ENCODE measurements at regions not wholly inside any gene's neighbourhood (a gene's known extent, or its start where the extent isn't known, plus 50 kb on each side); places are given as distances from the start of the nearest gene placed in this dataset.

DNA sequence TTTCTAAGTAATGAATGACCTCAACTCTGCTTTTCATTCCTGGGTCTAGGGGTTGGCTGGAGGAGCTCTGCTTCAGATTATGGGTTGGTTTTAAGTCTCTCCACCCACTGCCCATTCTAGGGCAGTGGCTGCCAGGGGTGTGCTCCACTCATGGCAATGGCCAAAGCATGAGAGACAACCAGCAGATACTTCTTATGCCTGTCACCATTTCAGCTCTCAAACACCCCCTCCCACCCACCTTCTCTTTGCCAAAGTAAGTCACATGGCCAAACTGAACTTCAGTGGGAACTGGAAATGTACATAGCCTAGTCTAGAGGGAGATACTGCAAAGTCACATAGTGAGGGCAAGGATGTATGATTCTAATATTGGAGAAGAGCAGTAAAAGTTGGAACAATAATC, 285.3 kb downstream of the RPLP1 start:
- no peak for TF ChIP-seq CTCF (IDR thresholded peaks at IDR 0.05)
- no peaks in the 10 kb centered on the region for H3K79me2 ChIP-seq
- H3K4me3 ChIP-seq (ENCODE audit: low read depth, low read length) = no peak overlapping the region
- no peak overlapping the region for H3K27ac ChIP-seq
- no peaks in the 10 kb centered on the region for H3K27me3 ChIP-seq (ENCODE audit: control insufficient read depth, insufficient read depth, low read length)
- H2AFZ ChIP-seq = no peak overlapping the region
- no peaks in the 10 kb centered on the region for H3K9me3 ChIP-seq (ENCODE audit: control insufficient read depth, low read length)
- H3K9ac ChIP-seq = no peak overlapping the region
- no peak overlapping the region for H3K4me2 ChIP-seq (ENCODE audit: low read length)
- H3K36me3 ChIP-seq (ENCODE audit: control insufficient read depth, insufficient read depth, low read length) = no peaks in the 10 kb centered on the region
- H3K4me1 ChIP-seq = no peaks in the 10 kb centered on the region

- H3K4me2 ChIP-seq (ENCODE audit: low read length) = no peak overlapping the region
- H3K4me1 ChIP-seq = no peaks in the 10 kb centered on the region
- H3K27ac ChIP-seq = no peak overlapping the region
- no peak overlapping the region for H3K4me3 ChIP-seq (ENCODE audit: low read depth, low read length)
- H3K27me3 ChIP-seq (ENCODE audit: control insufficient read depth, insufficient read depth, low read length) = no peaks in the 10 kb centered on the region
- no peaks in the 10 kb centered on the region for H3K79me2 ChIP-seq
- no peak overlapping the region for H3K9ac ChIP-seq
- no peaks in the 10 kb centered on the region for H3K9me3 ChIP-seq (ENCODE audit: control insufficient read depth, low read length)
- TF ChIP-seq CTCF (IDR thresholded peaks at IDR 0.05) = no peak
- H2AFZ ChIP-seq = no peak overlapping the region
- no peaks in the 10 kb centered on the region for H3K36me3 ChIP-seq (ENCODE audit: control insufficient read depth, insufficient read depth, low read length)
These were observed 288.1 kb downstream of the RPLP1 start for GRCh38 chr15:69740684-69741083.

DNA sequence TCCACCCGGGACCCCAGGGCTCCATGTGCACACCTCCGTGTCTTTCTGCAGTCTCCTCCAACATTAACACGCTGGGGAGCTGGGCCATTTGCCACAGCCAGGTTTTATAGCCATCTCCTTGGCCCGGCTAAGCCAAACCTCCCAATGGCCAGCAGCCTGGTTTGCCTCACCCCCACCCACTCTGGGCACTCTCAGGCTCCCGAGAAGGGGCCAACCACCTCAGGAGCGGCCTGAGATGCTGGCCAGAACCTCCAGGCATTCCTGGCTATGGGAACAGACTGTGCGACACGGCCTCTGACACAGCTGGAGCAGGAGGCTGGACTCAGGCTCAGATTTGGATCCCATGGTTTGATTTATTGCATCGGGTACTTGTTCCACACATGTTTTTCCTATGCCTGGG, 289.7 kb downstream of the RPLP1 start:
- Histone ChIP-seq H3K27me3 (ENCODE audit: control insufficient read depth, insufficient read depth, low read length) (no peaks in the 10 kb centered on the region), H3K79me2 (no peaks in the 10 kb centered on the region), H3K9me3 (ENCODE audit: control insufficient read depth, low read length) (no peaks in the 10 kb centered on the region), H2AFZ (no peak overlapping the region), H3K9ac (no peak overlapping the region), H3K4me2 (ENCODE audit: low read length) (no peak overlapping the region), H3K4me1 (no peaks in the 10 kb centered on the region), H3K36me3 (ENCODE audit: control insufficient read depth, insufficient read depth, low read length) (no peaks in the 10 kb centered on the region), H3K4me3 (ENCODE audit: low read depth, low read length) (no peak overlapping the region), H3K27ac (no peak overlapping the region)
- no peak for TF ChIP-seq CTCF (IDR thresholded peaks at IDR 0.05)

DNA sequence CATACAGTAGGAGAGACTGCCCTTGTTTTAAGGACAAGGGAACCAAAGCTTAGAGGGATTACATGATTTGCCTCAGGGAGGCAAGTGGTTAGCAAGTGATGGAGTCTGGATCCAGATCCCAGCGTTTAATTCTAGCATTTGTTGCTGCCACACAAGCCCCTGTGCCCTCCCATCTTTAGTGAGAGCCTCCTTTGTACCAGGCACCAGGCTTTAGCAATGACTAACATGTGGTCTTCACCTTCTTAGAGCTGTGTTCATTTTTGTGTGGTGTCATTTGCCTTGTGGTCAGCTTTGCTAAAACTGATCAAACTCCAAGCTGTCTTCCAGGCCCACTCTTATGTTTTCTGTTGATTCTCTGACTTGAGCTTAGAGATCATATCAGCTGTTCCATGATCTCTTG, 290.5 kb downstream of the RPLP1 start:
- no peak overlapping the region for H3K4me2 ChIP-seq (ENCODE audit: low read length)
- H3K9ac ChIP-seq = no peak overlapping the region
- no peaks in the 10 kb centered on the region for H3K4me1 ChIP-seq
- no peak overlapping the region for H3K27ac ChIP-seq
- TF ChIP-seq CTCF (IDR thresholded peaks at IDR 0.05) = no peak
- no peaks in the 10 kb centered on the region for H3K27me3 ChIP-seq (ENCODE audit: control insufficient read depth, insufficient read depth, low read length)
- H2AFZ ChIP-seq = no peak overlapping the region
- H3K4me3 ChIP-seq (ENCODE audit: low read depth, low read length) = no peak overlapping the region
- H3K9me3 ChIP-seq (ENCODE audit: control insufficient read depth, low read length) = no peaks in the 10 kb centered on the region
- no peaks in the 10 kb centered on the region for H3K36me3 ChIP-seq (ENCODE audit: control insufficient read depth, insufficient read depth, low read length)
- no peaks in the 10 kb centered on the region for H3K79me2 ChIP-seq

GRCh38 chr15:69744391-69745162, 292.0 kb downstream of the RPLP1 start:
- Histone ChIP-seq H3K36me3 (ENCODE audit: control insufficient read depth, insufficient read depth, low read length) (no peaks in the 10 kb centered on the region), H3K9ac (no peak overlapping the region), H3K4me1 (no peaks in the 10 kb centered on the region), H2AFZ (no peak overlapping the region), H3K4me2 (ENCODE audit: low read length) (no peak overlapping the region), H3K79me2 (no peaks in the 10 kb centered on the region), H3K27me3 (ENCODE audit: control insufficient read depth, insufficient read depth, low read length) (no peaks in the 10 kb centered on the region), H3K9me3 (ENCODE audit: control insufficient read depth, low read length) (no peaks in the 10 kb centered on the region), H3K4me3 (ENCODE audit: low read depth, low read length) (no peak overlapping the region), H3K27ac (no peak overlapping the region)
- no peak for TF ChIP-seq CTCF (IDR thresholded peaks at IDR 0.05)
